GM19025 (cell line): ENCODE measurements at regions not wholly inside any gene's neighbourhood (a gene's known extent, or its start where the extent isn't known, plus 50 kb on each side); places are given as distances from the start of the nearest gene placed in this dataset.

Source experiments
- ATAC-seq: cut with Tn5 transposase; IDR thresholded peaks from one replicate; pipeline ENCODE4 v1.9.1; 2021; ENCODE audit warnings: mild to moderate bottlenecking, low read depth, moderate library complexity; ENCODE audit not compliant: unreplicated experiment

- no peak for ATAC-seq
These were observed 405.1 kb upstream of the SEMA6D start for GRCh38 chr15:47312161-47312560.

DNA sequence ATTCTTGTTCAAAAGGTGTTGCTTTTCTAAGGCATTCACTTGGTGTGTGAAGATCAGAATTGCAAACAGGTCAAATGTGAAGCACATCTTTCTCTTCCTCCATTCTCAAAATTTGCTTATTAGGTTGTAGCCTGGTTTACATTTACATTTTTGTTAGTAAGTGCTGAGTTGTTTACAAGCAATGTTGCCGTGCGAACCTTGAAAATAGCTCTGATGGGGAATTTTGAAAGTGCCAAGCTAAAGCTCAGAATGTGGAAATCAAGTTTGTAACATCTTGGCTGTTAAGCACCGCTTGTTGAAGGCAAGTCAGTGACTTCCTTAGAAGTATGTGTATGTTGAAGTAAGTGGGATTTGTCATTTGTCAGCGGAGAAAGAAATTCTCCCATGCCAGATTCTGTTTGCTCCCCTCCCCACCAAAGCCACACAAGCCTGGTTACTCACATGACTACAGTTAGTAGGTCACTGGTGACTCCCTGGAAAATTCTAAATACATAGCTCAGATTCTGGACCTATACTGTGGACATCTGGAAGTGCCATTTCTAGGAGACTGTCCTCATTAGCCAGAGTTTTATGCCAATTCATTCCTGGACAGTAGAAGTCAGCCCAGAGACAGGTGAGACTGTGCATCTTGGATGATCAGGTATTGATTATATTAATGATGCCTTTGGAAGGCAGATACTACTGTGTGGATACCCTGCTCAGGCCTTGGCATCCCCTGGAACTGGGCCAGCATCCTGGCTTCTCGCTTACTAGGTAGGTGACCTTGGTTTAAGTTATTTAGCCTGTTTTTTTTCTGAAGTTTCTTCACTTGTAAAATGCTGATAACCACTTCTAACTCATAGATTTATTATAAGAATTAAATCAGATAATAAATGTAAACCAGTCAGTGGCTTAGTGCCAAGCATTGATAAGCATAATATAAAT, 390.6 kb upstream of the SEMA6D start:
- ATAC-seq, result no peak

GRCh38 chr15:47331829-47332393, 385.4 kb upstream of the SEMA6D start:
- ATAC-seq, result no peak

- ATAC-seq, result no peak
These were observed 384.8 kb upstream of the SEMA6D start for GRCh38 chr15:47332481-47332880.

GRCh38 chr15:47333734-47334133, 383.6 kb upstream of the SEMA6D start:
- ATAC-seq, result no peak

DNA sequence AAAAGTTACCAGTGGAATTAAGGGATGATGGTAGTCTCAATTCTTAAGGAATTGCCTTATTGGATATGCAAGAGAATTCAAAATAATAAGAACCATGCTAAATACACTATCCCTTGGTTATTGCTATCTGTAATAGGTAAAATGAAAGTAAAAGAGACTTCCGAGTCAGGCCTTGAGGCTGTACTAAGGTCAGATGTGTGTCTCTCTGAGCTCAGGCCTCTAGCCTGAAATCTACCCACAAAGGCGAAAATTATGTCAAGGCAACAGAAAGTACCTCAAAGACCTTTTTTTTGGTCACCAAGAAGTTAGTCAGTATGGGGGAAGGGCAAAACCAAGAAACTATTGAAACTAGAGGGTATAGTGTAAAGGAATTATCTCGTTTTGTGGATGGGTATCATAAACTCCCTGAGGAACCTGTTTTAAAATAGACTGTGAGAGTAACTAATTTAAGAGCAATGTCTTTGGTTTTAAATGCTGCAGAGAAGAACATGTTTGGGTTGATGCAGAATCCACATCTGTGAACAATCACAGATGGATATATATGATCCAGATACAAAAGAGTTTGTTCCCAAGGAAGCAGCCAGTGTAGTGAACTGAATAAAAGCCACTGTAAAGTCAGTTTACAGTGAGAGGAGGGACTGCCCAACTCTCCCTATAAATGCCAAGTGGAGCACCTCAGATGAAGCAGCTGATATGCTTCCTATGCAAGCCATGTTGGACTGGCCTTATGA, 382.3 kb upstream of the SEMA6D start:
- no peak for ATAC-seq

DNA sequence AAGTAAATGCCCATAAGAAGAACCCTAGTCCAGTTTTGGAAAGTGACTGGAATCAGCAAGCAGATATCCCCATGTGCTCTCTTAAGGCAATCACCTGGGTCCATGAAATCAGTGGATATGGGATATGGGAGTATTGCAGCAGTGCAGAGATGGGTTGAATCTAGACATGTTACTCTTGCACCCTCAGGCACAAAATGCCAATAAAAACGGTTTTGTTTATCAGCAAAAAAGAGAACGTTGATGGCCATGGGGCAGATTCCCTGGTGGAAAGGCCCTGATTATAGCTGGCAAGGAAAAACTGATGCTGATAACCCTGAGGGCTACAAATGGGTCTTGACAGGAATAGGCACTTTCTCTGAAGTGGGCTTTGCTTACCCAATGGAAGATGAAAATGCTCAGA, 380.2 kb upstream of the SEMA6D start:
- no peak for ATAC-seq

- no peak for ATAC-seq
These were observed 379.5 kb upstream of the SEMA6D start for GRCh38 chr15:47337836-47338235.

- ATAC-seq, result no peak
These were observed 378.5 kb upstream of the SEMA6D start for GRCh38 chr15:47338771-47339170.

GRCh38 chr15:47339800-47340570, 377.3 kb upstream of the SEMA6D start:
- no peak for ATAC-seq

DNA sequence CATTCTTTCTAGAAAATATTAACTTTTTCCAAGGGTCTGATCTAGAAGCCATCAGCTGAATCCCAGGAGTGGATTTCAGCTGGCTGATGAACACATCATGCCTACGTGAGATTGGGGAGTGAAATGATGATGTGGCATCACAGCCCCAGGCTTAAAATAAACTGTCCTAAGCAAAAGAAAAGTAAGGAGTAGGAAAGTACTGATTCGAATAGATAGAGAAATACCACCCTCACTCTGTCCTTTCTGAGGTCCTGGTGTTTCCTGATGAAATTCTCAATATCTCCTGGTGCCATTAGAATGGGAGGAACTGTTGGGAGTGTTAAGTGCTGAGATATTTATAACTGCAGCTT, 376.8 kb upstream of the SEMA6D start:
- ATAC-seq, result no peak

DNA sequence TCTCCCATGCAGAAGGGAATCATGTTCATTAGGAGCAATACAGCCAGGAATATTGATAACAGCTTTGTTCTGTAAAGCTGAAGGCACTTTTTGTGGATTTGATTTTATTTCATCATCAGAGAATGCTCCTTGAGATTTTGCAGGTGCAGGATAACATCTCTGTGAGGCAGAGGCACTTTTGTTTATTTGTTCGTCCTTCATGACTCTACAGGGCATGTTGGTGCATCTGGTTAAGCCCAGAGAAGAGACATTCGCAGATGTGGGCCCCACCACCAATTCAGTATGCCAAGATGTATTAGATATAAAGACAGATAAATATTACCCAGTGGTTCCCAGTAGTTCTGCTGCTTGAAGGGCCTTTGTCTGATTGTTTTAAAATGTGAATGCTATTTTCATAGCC, 368.1 kb upstream of the SEMA6D start:
- no peak for ATAC-seq

DNA sequence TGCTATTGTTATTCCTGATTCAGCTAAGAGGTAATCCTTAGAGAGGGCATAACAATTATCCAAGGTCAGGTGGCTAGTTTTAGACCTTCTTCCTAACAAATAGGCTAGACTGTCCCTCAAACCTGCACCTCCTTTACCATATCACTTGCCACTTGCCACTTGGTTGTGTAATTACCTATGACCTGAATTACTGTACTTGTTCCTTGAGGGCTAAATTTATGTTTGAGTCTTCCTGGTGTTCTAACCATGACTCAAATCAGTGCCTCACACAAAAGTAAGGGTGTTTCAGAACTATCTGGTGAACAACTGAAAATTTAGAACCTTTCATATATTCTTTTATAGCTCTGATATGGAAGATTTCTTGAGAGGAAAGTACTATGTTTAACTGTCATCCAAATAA, 365.8 kb upstream of the SEMA6D start:
- ATAC-seq, result no peak

DNA sequence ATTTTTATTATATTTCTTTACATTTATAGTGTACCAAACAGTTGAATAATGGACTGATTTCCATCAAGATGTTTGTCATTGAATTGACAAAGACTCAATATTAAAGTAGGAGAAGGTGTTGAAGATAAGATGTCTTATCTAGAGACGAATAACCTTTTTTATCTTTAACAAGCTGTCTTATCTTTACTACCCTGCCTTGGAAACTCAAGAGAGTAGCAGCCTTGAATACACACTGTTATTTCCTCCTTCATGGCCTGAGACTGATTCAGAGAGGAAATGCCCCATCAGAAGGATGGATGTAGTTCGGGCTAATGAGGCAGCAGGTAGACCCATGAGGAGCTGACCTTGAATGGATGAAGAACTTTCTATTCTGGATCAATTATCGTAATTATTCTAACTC, 365.1 kb upstream of the SEMA6D start:
- no peak for ATAC-seq

GRCh38 chr15:47355759-47356158, 361.5 kb upstream of the SEMA6D start:
- no peak for ATAC-seq

DNA sequence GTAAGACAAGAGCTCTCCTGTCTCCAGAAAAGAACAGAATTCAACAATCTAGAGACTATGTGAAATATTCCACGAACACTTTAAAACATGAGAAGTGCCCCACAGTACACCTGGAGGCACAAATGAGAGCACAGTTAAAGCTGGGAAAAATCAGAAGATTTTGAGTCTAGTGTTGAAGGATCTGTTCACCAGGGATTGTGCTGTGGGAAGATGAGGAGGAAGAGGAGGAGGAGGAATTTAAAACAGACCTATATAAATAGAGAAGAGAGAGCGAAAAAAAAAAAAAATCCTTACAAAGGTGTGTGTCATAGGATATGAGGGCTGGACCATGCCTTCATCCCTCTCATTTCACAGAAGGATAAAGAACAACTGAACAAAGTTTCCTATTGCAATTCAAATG, 361.0 kb upstream of the SEMA6D start:
- no peak for ATAC-seq

GRCh38 chr15:47358876-47359275, 358.4 kb upstream of the SEMA6D start:
- no peak for ATAC-seq

- no peak for ATAC-seq
These were observed 357.0 kb upstream of the SEMA6D start for GRCh38 chr15:47360305-47360704.

DNA sequence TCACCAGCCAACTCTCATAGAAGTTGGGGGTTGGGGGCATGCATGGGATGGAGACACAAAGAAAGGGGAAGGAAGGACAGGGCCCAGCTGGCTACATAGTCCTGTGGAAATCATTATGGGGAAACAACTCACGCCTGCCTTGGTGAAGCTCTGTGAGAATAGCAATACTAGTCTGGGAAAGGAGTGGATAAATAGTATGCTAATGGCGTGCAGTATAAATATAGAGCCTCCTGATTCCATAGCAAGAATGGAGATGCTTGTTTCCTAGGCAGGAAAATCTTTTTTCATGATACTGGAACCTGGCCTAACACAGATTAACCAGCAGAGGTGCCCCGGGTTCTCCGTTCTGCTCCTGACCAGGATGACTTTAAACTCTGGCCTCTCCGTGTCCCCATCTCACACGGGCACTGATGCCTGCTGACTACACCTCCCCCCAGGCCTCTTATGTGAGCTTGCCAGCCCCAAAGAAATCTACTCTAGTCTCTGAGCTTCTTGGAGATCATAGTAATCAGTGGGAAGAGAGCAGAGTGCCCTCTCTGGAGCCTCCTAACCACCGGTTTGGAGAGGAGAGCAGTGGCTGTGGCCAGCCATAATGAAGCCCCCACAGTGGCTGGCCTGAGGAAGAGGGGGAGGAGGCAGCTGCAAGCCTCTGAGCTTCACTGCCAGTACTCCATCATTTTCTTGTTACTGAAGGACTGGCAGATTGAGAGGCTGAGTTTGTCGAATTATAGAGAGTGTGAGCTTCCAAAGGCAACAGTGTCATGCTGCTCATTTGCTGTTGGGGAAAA, 355.0 kb upstream of the SEMA6D start:
- no peak for ATAC-seq

DNA sequence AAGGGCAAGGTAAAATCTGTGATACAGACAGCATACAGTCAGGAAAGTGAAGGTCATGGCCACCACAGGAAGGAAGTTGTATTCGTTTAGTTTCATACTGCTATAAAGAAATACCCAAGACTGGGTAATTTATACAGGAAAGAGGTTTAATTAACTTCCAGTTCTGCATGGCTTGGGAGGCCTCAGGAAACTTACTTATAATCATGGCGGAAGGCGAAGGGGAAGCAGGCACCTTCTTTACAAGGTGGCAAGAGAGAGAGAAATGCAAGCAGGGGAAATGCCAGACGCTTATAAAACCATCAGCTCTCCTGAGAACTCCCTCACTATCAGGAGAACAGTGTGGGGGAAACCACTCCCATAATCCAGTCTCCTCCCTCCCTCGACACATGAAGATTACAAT, 353.7 kb upstream of the SEMA6D start:
- no peak for ATAC-seq
